ENCODE measurements at regions not wholly inside any gene's neighbourhood (a gene's known extent, or its start where the extent isn't known, plus 50 kb on each side); places are given as distances from the start of the nearest gene placed in this dataset.

GRCh38 chr12:94712815-94713515 is 62.6 kb upstream of the TMCC3 start:
- no peak for DNase-seq (ENCODE audit: low spot score)

- peak; percentile 36 for DNase-seq (ENCODE audit: low spot score)
These were observed 60.6 kb upstream of the TMCC3 start for GRCh38 chr12:94710933-94711332.

GRCh38 chr12:94707892-94708291 is 57.5 kb upstream of the TMCC3 start:
- no peak for DNase-seq (ENCODE audit: low spot score)

GRCh38 chr12:94707036-94707435 is 56.7 kb upstream of the TMCC3 start:
- DNase-seq (ENCODE audit: low spot score), result no peak

- no peak for DNase-seq (ENCODE audit: low spot score)
These were observed 55.9 kb upstream of the TMCC3 start for GRCh38 chr12:94706250-94706661.

- DNase-seq (ENCODE audit: low spot score), result no peak
These were observed 55.3 kb upstream of the TMCC3 start for GRCh38 chr12:94705676-94706075.

- peak; percentile 47 for DNase-seq (ENCODE audit: low spot score)
These were observed 54.3 kb upstream of the TMCC3 start for GRCh38 chr12:94704452-94705306.

GRCh38 chr12:94702696-94703095 is 52.3 kb upstream of the TMCC3 start:
- DNase-seq (ENCODE audit: low spot score), result no peak

- DNase-seq (ENCODE audit: low spot score), result no peak
These were observed 51.4 kb upstream of the TMCC3 start for GRCh38 chr12:94701711-94702110.

GRCh38 chr12:94700662-94701061 is 50.3 kb upstream of the TMCC3 start:
- no peak for DNase-seq (ENCODE audit: low spot score)
